ENCODE measurements at regions not wholly inside any gene's neighbourhood (a gene's known extent, or its start where the extent isn't known, plus 50 kb on each side); places are given as distances from the start of the nearest gene placed in this dataset.

GRCh38 chr2:14256890-14257289 is 375.6 kb upstream of the LRATD1 start (continued):
- no peak for TF ChIP-seq ZNF532 (CRISPR knock-in tag; IDR thresholded peaks at IDR 0.05; ENCODE audit: borderline replicate concordance)
- TF ChIP-seq ZNF512 (CRISPR knock-in tag; IDR thresholded peaks at IDR 0.05; ENCODE audit: borderline replicate concordance): no peak

GRCh38 chr2:14257801-14258507 is 374.6 kb upstream of the LRATD1 start:
- no peak for ATAC-seq
- no peak for DNase-seq (ENCODE audit: low spot score)
- Mint-ChIP-seq H3K4me3 (no peak overlapping the region), H3K36me3 (no peaks in the 10 kb centered on the region), H3K4me1 (peaks cover 13% of the 10 kb centered on the region), H3K27me3 (ENCODE audit: low read depth) (no peaks in the 10 kb centered on the region), H3K9me3 (peaks cover 5% of the 10 kb centered on the region; the same call in 1 of the 2 replicates), H3K27ac (no peak overlapping the region)
- POLR2A ChIA-PET: no interaction called here
- TF ChIP-seq ESRRA (CRISPR knock-in tag; IDR thresholded peaks at IDR 0.05; ENCODE audit: borderline replicate concordance): no peak
- no peak for TF ChIP-seq GABPB1 (CRISPR knock-in tag; IDR thresholded peaks at IDR 0.05)
- TF ChIP-seq JAZF1 (CRISPR knock-in tag; IDR thresholded peaks at IDR 0.05): no peak
- TF ChIP-seq CBFB (CRISPR knock-in tag; IDR thresholded peaks at IDR 0.05; ENCODE audit: low read depth): no peak
- no peak for TF ChIP-seq FOXP1 (CRISPR knock-in tag; IDR thresholded peaks at IDR 0.05; ENCODE audit: borderline replicate concordance)
- no peak for TF ChIP-seq ATF1 (CRISPR knock-in tag; IDR thresholded peaks at IDR 0.05)
- no peak for TF ChIP-seq AFF4 (CRISPR knock-in tag; IDR thresholded peaks at IDR 0.05; ENCODE audit: borderline replicate concordance)
- no peak for TF ChIP-seq CTCF (IDR thresholded peaks at IDR 0.05)
- TF ChIP-seq SOX15 (CRISPR knock-in tag; IDR thresholded peaks at IDR 0.05): no peak
- TF ChIP-seq TEAD4 (CRISPR knock-in tag; IDR thresholded peaks at IDR 0.05): no peak
- TF ChIP-seq HMGA2 (CRISPR knock-in tag; IDR thresholded peaks at IDR 0.05): no peak
- no peak for TF ChIP-seq SP1 (CRISPR knock-in tag; conservative IDR thresholded peaks at IDR 0.05)
- TF ChIP-seq JUN (CRISPR knock-in tag; IDR thresholded peaks at IDR 0.05): no peak
- CTCF ChIA-PET: no interaction called here

Measured in WTC11 (cell line).